ENCODE measurements at regions not wholly inside any gene's neighbourhood (a gene's known extent, or its start where the extent isn't known, plus 50 kb on each side); places are given as distances from the start of the nearest gene placed in this dataset.

- no peak for DNase-seq
- Mint-ChIP-seq H3K4me1 (no peaks in the 10 kb centered on the region), H3K4me3 (no peak overlapping the region), H3K36me3 (no peaks in the 10 kb centered on the region), H3K27me3 (ENCODE audit: low read depth in 3 of 3) (peaks cover 0 to 5% (median 0%) of the 10 kb centered on the region in 3 donors), H3K27ac (no peak overlapping the region), H3K9me3 (peaks cover 0 to 2% (median 0%) of the 10 kb centered on the region in 6 donors)
These were observed 337.0 kb downstream of the MATN1 start for GRCh38 chr1:30386156-30386926.

GRCh38 chr1:30385246-30385995 is 338.0 kb downstream of the MATN1 start:
- H3K36me3 Mint-ChIP-seq, result no peaks in the 10 kb centered on the region
- no peak for DNase-seq
- H3K27me3 Mint-ChIP-seq (ENCODE audit: low read depth in 3 of 3), result peaks cover 0 to 5% (median 0%) of the 10 kb centered on the region in 3 donors
- H3K4me3 Mint-ChIP-seq, result no peak overlapping the region
- H3K4me1 Mint-ChIP-seq, result no peaks in the 10 kb centered on the region
- peaks cover 0 to 2% (median 0%) of the 10 kb centered on the region in 6 donors for H3K9me3 Mint-ChIP-seq
- H3K27ac Mint-ChIP-seq, result no peak overlapping the region

GRCh38 chr1:30384286-30385245 is 338.8 kb downstream of the MATN1 start:
- Mint-ChIP-seq H3K4me3 (no peak overlapping the region), H3K4me1 (no peaks in the 10 kb centered on the region), H3K27me3 (ENCODE audit: low read depth in 3 of 3) (peaks cover 0 to 9% (median 2%) of the 10 kb centered on the region in 3 donors), H3K36me3 (no peaks in the 10 kb centered on the region), H3K9me3 (peaks cover 0 to 2% (median 0%) of the 10 kb centered on the region in 6 donors), H3K27ac (no peak overlapping the region)
- no peak for DNase-seq

GRCh38 chr1:30383221-30383711 is 340.1 kb downstream of the MATN1 start:
- H3K27ac Mint-ChIP-seq, result no peak overlapping the region
- peaks cover 2 to 10% (median 2%) of the 10 kb centered on the region in 3 donors for H3K27me3 Mint-ChIP-seq (ENCODE audit: low read depth in 3 of 3)
- peaks cover 0 to 2% (median 0%) of the 10 kb centered on the region in 6 donors for H3K9me3 Mint-ChIP-seq
- H3K36me3 Mint-ChIP-seq, result no peaks in the 10 kb centered on the region
- no peak overlapping the region for H3K4me3 Mint-ChIP-seq
- no peak for DNase-seq
- H3K4me1 Mint-ChIP-seq, result no peaks in the 10 kb centered on the region

GRCh38 chr1:30382496-30382895 is 340.9 kb downstream of the MATN1 start:
- Mint-ChIP-seq H3K9me3 (peaks cover 0 to 2% (median 0%) of the 10 kb centered on the region in 6 donors), H3K27me3 (ENCODE audit: low read depth in 3 of 3) (peaks cover 2 to 8% (median 2%) of the 10 kb centered on the region in 3 donors), H3K4me3 (no peak overlapping the region), H3K36me3 (no peaks in the 10 kb centered on the region), H3K27ac (no peak overlapping the region), H3K4me1 (no peaks in the 10 kb centered on the region)
- no peak for DNase-seq

- no peak for DNase-seq
- no peaks in the 10 kb centered on the region for H3K4me1 Mint-ChIP-seq
- peaks cover 0 to 2% (median 0%) of the 10 kb centered on the region in 6 donors for H3K9me3 Mint-ChIP-seq
- H3K4me3 Mint-ChIP-seq, result no peak overlapping the region
- H3K27ac Mint-ChIP-seq, result no peak overlapping the region
- peaks cover 2 to 8% (median 2%) of the 10 kb centered on the region in 3 donors for H3K27me3 Mint-ChIP-seq (ENCODE audit: low read depth in 3 of 3)
- H3K36me3 Mint-ChIP-seq, result no peaks in the 10 kb centered on the region
These were observed 341.6 kb downstream of the MATN1 start for GRCh38 chr1:30381671-30382365.

- H3K4me1 Mint-ChIP-seq, result no peaks in the 10 kb centered on the region
- H3K36me3 Mint-ChIP-seq, result no peaks in the 10 kb centered on the region
- H3K27me3 Mint-ChIP-seq (ENCODE audit: low read depth in 3 of 3), result peaks cover 2 to 8% (median 2%) of the 10 kb centered on the region in 3 donors
- DNase-seq, result no peak
- no peak overlapping the region for H3K27ac Mint-ChIP-seq
- peaks cover 0 to 2% (median 0%) of the 10 kb centered on the region in 6 donors for H3K9me3 Mint-ChIP-seq
- no peak overlapping the region for H3K4me3 Mint-ChIP-seq
These were observed 342.1 kb downstream of the MATN1 start for GRCh38 chr1:30381266-30381665.

- H3K4me3 Mint-ChIP-seq, result no peak overlapping the region
- H3K36me3 Mint-ChIP-seq, result no peaks in the 10 kb centered on the region
- no peaks in the 10 kb centered on the region for H3K4me1 Mint-ChIP-seq
- peaks cover 0 to 2% (median 0%) of the 10 kb centered on the region in 6 donors for H3K9me3 Mint-ChIP-seq
- H3K27me3 Mint-ChIP-seq (ENCODE audit: low read depth in 3 of 3), result peaks cover 2 to 8% (median 2%) of the 10 kb centered on the region in 3 donors
- DNase-seq, result no peak
- H3K27ac Mint-ChIP-seq, result no peak overlapping the region
These were observed 342.8 kb downstream of the MATN1 start for GRCh38 chr1:30380625-30380984.

GRCh38 chr1:30379684-30380624 is 343.4 kb downstream of the MATN1 start:
- Mint-ChIP-seq H3K4me3 (no peak overlapping the region), H3K27me3 (ENCODE audit: low read depth in 3 of 3) (peaks cover 2 to 8% (median 2%) of the 10 kb centered on the region in 3 donors), H3K36me3 (no peaks in the 10 kb centered on the region), H3K4me1 (no peaks in the 10 kb centered on the region), H3K9me3 (peaks cover 0 to 2% (median 0%) of the 10 kb centered on the region in 6 donors), H3K27ac (no peak overlapping the region)
- peak; percentile 48 to 54 (median 51) for DNase-seq

GRCh38 chr1:30378991-30379581 is 344.3 kb downstream of the MATN1 start:
- no peaks in the 10 kb centered on the region for H3K4me1 Mint-ChIP-seq
- no peak for DNase-seq

GRCh38 chr1:30378003-30378596 is 345.3 kb downstream of the MATN1 start:
- no peak for DNase-seq
- Mint-ChIP-seq H3K36me3 (no peaks in the 10 kb centered on the region), H3K27me3 (ENCODE audit: low read depth in 3 of 3) (peaks cover 2 to 8% (median 2%) of the 10 kb centered on the region in 3 donors), H3K27ac (no peak overlapping the region), H3K4me3 (no peak overlapping the region), H3K4me1 (no peaks in the 10 kb centered on the region), H3K9me3 (peaks cover 0 to 2% (median 0%) of the 10 kb centered on the region in 6 donors)

More at GRCh38 chr1:30378991-30379581, 344.3 kb downstream of the MATN1 start:
- Mint-ChIP-seq H3K4me3 (no peak overlapping the region), H3K27ac (no peak overlapping the region), H3K9me3 (peaks cover 0 to 2% (median 0%) of the 10 kb centered on the region in 6 donors), H3K27me3 (ENCODE audit: low read depth in 3 of 3) (peaks cover 2 to 8% (median 2%) of the 10 kb centered on the region in 3 donors), H3K36me3 (no peaks in the 10 kb centered on the region)

Data from immature natural killer cell (primary cell).